SU-DHL-6 (cell line): ENCODE measurements at regions not wholly inside any gene's neighbourhood (a gene's known extent, or its start where the extent isn't known, plus 50 kb on each side); places are given as distances from the start of the nearest gene placed in this dataset.

Experiments used
- H2AFZ ChIP-seq: fragments of 200-600 bp; sonication (generic); 2 replicates; pipeline ENCODE4 v1.6.1; 2014; ENCODE audit warnings: low read depth, mild to moderate bottlenecking, moderate library complexity, mixed read lengths, antibody characterized with exemption, low read length; ENCODE audit not compliant: severe bottlenecking
- H3F3A ChIP-seq: fragments of 200-600 bp; shearing (Covaris generic); 2 replicates; pipeline ENCODE4 v1.6.0; 2016; ENCODE audit warnings: antibody characterized with exemption, mild to moderate bottlenecking; ENCODE audit not compliant: insufficient read depth
- H3K27ac ChIP-seq: fragments of 200-600 bp; sonication (generic); 2 replicates; pipeline ENCODE4 v1.5.1; 2016; ENCODE audit warnings: low read depth, mild to moderate bottlenecking, low read length, moderate library complexity, mixed read lengths
- H3K27me3 ChIP-seq: fragments of 200-600 bp; sonication (generic), shearing (Covaris generic); 2 replicates; pipeline ENCODE4 v1.6.0; 2014; ENCODE audit warnings: mild to moderate bottlenecking, low read length
- H3K36me3 ChIP-seq: fragments of 200-600 bp; sonication (generic); 2 replicates; pipeline ENCODE4 v1.6.1; 2014; ENCODE audit warnings: mild to moderate bottlenecking, low read length, mixed read lengths
- H3K4me2 ChIP-seq: fragments of 300-600, 200-600 bp; shearing (Covaris generic), sonication (generic); 2 replicates; pipeline ENCODE4 v1.6.0; 2014; ENCODE audit warnings: low read length, low read depth, mild to moderate bottlenecking; ENCODE audit not compliant: poor library complexity, severe bottlenecking
- H3K4me3 ChIP-seq: fragments of 200-600 bp; sonication (generic); 2 replicates; pipeline ENCODE4 v1.5.1; 2014; ENCODE audit warnings: antibody characterized with exemption, low read length, mild to moderate bottlenecking, mixed read lengths; ENCODE audit not compliant: insufficient read depth, poor library complexity, severe bottlenecking
- H3K79me2 ChIP-seq: fragments of 200-600 bp; sonication (generic); 2 replicates; pipeline ENCODE4 v1.6.1; 2014; ENCODE audit warnings: mild to moderate bottlenecking, low read length, moderate library complexity; ENCODE audit not compliant: insufficient read depth
- H3K9ac ChIP-seq: fragments of 200-600 bp; sonication (generic); 2 replicates; pipeline ENCODE4 v1.7.0; 2014; ENCODE audit warnings: mild to moderate bottlenecking, low read length
- H3K9me2 ChIP-seq: fragments of 200-600 bp; sonication (generic); replicated peaks from 2 replicates; pipeline ENCODE4 v1.6.1; 2014; ENCODE audit warnings: low read length; ENCODE audit not compliant: insufficient read depth
- H3K9me3 ChIP-seq: fragments of 200-600 bp; sonication (generic); 2 replicates; pipeline ENCODE4 v1.6.1; 2014; ENCODE audit warnings: low read length, mixed read lengths; ENCODE audit not compliant: insufficient read depth
- H4K20me1 ChIP-seq: fragments of 200-600 bp; sonication (generic); 2 replicates; pipeline ENCODE4 v1.6.1; 2014; ENCODE audit warnings: low read depth, mild to moderate bottlenecking, antibody characterized with exemption, low read length, moderate library complexity, mixed read lengths
- CTCF ChIP-seq: fragments of 200-600 bp; sonication (generic); IDR thresholded peaks from one replicate; pipeline ENCODE4 v1.5.1; 2017; ENCODE audit warnings: antibody characterized with exemption, mild to moderate bottlenecking, low read length, moderate library complexity; ENCODE audit not compliant: insufficient read depth, poor library complexity, severe bottlenecking
- EZH2phosphoT487 ChIP-seq: fragments of 200-600 bp; sonication (generic), shearing (Covaris generic); conservative IDR thresholded peaks from 2 replicates; pipeline ENCODE4 v1.6.1; 2018; ENCODE audit warnings: mild to moderate bottlenecking, antibody characterized with exemption, low read length, moderate library complexity, mixed read lengths

- Histone ChIP-seq H3F3A (no peaks in the 10 kb centered on the region), H3K4me3 (no peak overlapping the region), H3K27ac (no peak overlapping the region), H3K36me3 (no peaks in the 10 kb centered on the region), H3K4me2 (no peak overlapping the region), H3K27me3 (no peaks in the 10 kb centered on the region), H3K79me2 (no peaks in the 10 kb centered on the region), H3K9me3 (no peaks in the 10 kb centered on the region), H4K20me1 (no peaks in the 10 kb centered on the region), H3K9ac (no peak overlapping the region), H2AFZ (no peak overlapping the region), H3K9me2 (no peaks in the 10 kb centered on the region)
- TF ChIP-seq CTCF = no peak
- no peak for TF ChIP-seq EZH2phosphoT487
These were observed 381.1 kb downstream of the TMEM38B start for GRCh38 chr9:106075236-106075959.

- H3K9me3 ChIP-seq = no peaks in the 10 kb centered on the region
- H3K4me2 ChIP-seq = no peak overlapping the region
- H3K79me2 ChIP-seq = no peaks in the 10 kb centered on the region
- H3K9me2 ChIP-seq = no peaks in the 10 kb centered on the region
- no peaks in the 10 kb centered on the region for H4K20me1 ChIP-seq
- H3K27ac ChIP-seq = no peak overlapping the region
- no peaks in the 10 kb centered on the region for H3K36me3 ChIP-seq
- TF ChIP-seq EZH2phosphoT487 (no peak), CTCF (no peak)
- H3K9ac ChIP-seq = no peak overlapping the region
- H3F3A ChIP-seq = no peaks in the 10 kb centered on the region
- H2AFZ ChIP-seq = no peak overlapping the region
- no peak overlapping the region for H3K4me3 ChIP-seq
- no peaks in the 10 kb centered on the region for H3K27me3 ChIP-seq
These were observed 381.6 kb downstream of the TMEM38B start for GRCh38 chr9:106075960-106076327.

- Histone ChIP-seq H3K9ac (no peak overlapping the region), H3K36me3 (no peaks in the 10 kb centered on the region), H3K27ac (no peak overlapping the region), H3F3A (no peaks in the 10 kb centered on the region), H4K20me1 (no peaks in the 10 kb centered on the region), H3K4me3 (no peak overlapping the region), H3K79me2 (no peaks in the 10 kb centered on the region), H3K9me2 (no peaks in the 10 kb centered on the region), H2AFZ (no peak overlapping the region), H3K4me2 (no peak overlapping the region), H3K9me3 (no peaks in the 10 kb centered on the region), H3K27me3 (no peaks in the 10 kb centered on the region)
- TF ChIP-seq CTCF = no peak
- no peak for TF ChIP-seq EZH2phosphoT487
These were observed 382.4 kb downstream of the TMEM38B start for GRCh38 chr9:106076711-106077110.
